GM21737 (cell line): ENCODE measurements at regions not wholly inside any gene's neighbourhood (a gene's known extent, or its start where the extent isn't known, plus 50 kb on each side); places are given as distances from the start of the nearest gene placed in this dataset.
"Not testable (repeated sequence)": the region's sequence is repeated elsewhere in the genome, so short reads cannot be mapped to it uniquely, and the experiment has no call there.

Source experiments
- ATAC-seq: cut with Tn5 transposase; IDR thresholded peaks from one replicate; pipeline ENCODE4 v1.9.1; 2021; ENCODE audit warnings: mild to moderate bottlenecking, moderate library complexity; ENCODE audit not compliant: unreplicated experiment

- no peak for ATAC-seq
Measured at GRCh38 chr4:38411981-38412536, 251.9 kb upstream of the KLF3 start.

GRCh38 chr4:38413524-38414341, 250.3 kb upstream of the KLF3 start:
- ATAC-seq = no peak

GRCh38 chr4:38414410-38414809, 249.6 kb upstream of the KLF3 start:
- no peak for ATAC-seq

GRCh38 chr4:38415682-38416081, 248.3 kb upstream of the KLF3 start:
- ATAC-seq = no peak

GRCh38 chr4:38416450-38417014, 247.5 kb upstream of the KLF3 start:
- ATAC-seq = no peak

- not testable (repeated sequence) for ATAC-seq
Measured at GRCh38 chr4:38420254-38420653, 243.7 kb upstream of the KLF3 start.

GRCh38 chr4:38422850-38423249, 241.1 kb upstream of the KLF3 start:
- ATAC-seq = no peak

GRCh38 chr4:38424151-38424871, 239.7 kb upstream of the KLF3 start:
- no peak for ATAC-seq

- no peak for ATAC-seq
Measured at GRCh38 chr4:38426532-38426931, 237.5 kb upstream of the KLF3 start.

GRCh38 chr4:38430841-38431240, 233.2 kb upstream of the KLF3 start:
- ATAC-seq = no peak

- no peak for ATAC-seq
Measured at GRCh38 chr4:38442073-38442788, 221.8 kb upstream of the KLF3 start.

GRCh38 chr4:38449506-38450174, 214.4 kb upstream of the KLF3 start:
- ATAC-seq = no peak

GRCh38 chr4:38452009-38452408, 212.0 kb upstream of the KLF3 start:
- no peak for ATAC-seq

GRCh38 chr4:38452542-38452941, 211.5 kb upstream of the KLF3 start:
- ATAC-seq = no peak

- ATAC-seq = no peak
Measured at GRCh38 chr4:38453253-38453881, 210.6 kb upstream of the KLF3 start.

GRCh38 chr4:38454284-38454683, 209.7 kb upstream of the KLF3 start:
- no peak for ATAC-seq

- peak; percentile 50 for ATAC-seq
Measured at GRCh38 chr4:38455092-38455862, 208.7 kb upstream of the KLF3 start.

GRCh38 chr4:38456096-38456495, 207.9 kb upstream of the KLF3 start:
- ATAC-seq = no peak

GRCh38 chr4:38461342-38461741, 202.7 kb upstream of the KLF3 start:
- no peak for ATAC-seq
